Uterus (tissue), 2 donors: ENCODE measurements at regions not wholly inside any gene's neighbourhood (a gene's known extent, or its start where the extent isn't known, plus 50 kb on each side); places are given as distances from the start of the nearest gene placed in this dataset.

ENCODE experiments used
- POLR2A ChIP-seq, 2 donors: fragments of 450-650 bp; IDR thresholded peaks; one replicate each; pipeline ENCODE4 v1.6.1; 2016; ENCODE audit warnings: antibody characterized with exemption in 2 of 2, mild to moderate bottlenecking in 1 of 2, moderate library complexity in 1 of 2
- TF ChIP-seq, protein P1 (sequence below), 4 experiments: fragments of 200-600 bp in 2 of 4; fragments of 450-650 bp in 2 of 4; sonication (generic) in 2 of 4; IDR thresholded peaks; one replicate each; pipeline ENCODE4 v1.5.1; 2016 to 2019; ENCODE audit warnings: antibody characterized with exemption in 4 of 4, mild to moderate bottlenecking in 2 of 4, moderate library complexity in 1 of 4

DNA sequence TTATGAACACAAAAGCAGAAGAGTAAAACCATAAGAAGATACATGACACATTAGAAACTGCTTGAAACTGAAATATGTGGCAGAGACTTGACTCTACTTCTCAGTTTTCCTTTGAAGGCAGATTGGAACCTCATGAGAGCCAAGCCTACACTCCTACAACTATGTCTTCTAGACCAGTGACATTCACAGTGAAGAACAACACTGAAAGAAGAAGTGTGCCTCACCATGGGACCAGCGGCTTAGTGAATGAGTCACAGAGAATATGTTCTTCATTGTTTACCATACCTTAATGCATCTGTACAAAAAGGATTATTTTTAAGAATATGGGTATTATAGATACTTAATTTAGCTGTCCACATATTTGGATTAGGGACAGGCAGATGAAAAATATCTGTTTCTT, 248.3 kb downstream of the CDC14C start:
- TF ChIP-seq, protein P1, sequence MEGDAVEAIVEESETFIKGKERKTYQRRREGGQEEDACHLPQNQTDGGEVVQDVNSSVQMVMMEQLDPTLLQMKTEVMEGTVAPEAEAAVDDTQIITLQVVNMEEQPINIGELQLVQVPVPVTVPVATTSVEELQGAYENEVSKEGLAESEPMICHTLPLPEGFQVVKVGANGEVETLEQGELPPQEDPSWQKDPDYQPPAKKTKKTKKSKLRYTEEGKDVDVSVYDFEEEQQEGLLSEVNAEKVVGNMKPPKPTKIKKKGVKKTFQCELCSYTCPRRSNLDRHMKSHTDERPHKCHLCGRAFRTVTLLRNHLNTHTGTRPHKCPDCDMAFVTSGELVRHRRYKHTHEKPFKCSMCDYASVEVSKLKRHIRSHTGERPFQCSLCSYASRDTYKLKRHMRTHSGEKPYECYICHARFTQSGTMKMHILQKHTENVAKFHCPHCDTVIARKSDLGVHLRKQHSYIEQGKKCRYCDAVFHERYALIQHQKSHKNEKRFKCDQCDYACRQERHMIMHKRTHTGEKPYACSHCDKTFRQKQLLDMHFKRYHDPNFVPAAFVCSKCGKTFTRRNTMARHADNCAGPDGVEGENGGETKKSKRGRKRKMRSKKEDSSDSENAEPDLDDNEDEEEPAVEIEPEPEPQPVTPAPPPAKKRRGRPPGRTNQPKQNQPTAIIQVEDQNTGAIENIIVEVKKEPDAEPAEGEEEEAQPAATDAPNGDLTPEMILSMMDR (IDR thresholded peaks at IDR 0.05): no peak
- TF ChIP-seq POLR2A (IDR thresholded peaks at IDR 0.05): no peak
